Right renal pelvis (tissue), 4 donors: ENCODE measurements at regions not wholly inside any gene's neighbourhood (a gene's known extent, or its start where the extent isn't known, plus 50 kb on each side); places are given as distances from the start of the nearest gene placed in this dataset.

Source experiments
- DNase-seq, 4 donors: peaks; one replicate each; pipeline ENCODE4 v3.0.0-alpha.2; 2013; ENCODE audit warnings: low read depth in 4 of 4, low spot score in 3 of 4, missing footprints in 1 of 4

- no peak for DNase-seq
Observed at GRCh38 chr9:80957801-80958200, 731.5 kb downstream of the TLE1 start.

GRCh38 chr9:80954521-80954920 is 734.8 kb downstream of the TLE1 start:
- DNase-seq = no peak

DNA sequence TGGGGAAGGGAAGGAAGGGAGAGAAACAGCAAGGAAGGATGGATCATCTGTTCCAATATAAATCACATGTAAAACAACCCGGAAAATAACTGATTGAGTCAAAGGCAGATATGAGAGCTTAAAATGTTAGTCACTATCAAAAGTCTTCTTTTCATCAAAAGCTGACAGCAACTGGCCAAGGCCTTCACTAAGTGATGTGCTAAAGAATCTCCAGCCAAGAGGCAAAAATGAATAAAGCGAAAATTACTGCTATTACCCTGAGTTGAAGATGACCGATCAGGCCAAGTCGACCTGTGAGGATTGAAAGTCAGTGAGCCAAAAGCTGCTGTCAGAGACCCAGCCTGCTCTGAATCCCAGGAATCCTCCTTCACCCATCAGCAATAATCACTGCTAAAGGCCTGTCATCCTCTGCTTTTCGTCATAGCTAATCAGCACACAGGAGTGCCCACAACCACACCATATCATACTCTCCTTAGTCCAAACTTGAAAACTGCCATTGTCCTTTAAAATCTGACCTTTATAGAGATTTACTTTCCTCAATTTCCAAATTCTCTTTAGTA is 736.9 kb downstream of the TLE1 start:
- DNase-seq = no peak

DNA sequence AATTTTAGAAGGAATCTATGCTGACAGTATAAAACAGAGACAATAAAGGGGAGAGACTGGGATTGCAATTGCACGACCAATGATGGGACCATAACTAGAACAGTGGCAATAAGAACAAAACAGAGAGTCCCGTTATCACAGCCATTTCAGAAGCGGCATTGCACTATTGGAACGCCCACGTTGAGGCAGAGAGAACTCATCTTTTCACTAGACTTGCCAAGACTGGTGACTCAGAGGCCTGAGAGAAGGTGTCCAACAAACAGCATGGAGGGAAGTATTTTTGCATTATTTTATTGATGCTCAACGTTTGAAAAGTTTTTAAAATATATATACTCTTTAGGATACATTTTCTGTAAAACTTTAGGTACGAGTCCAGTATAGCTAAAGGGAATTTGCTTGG is 737.7 kb downstream of the TLE1 start:
- no peak for DNase-seq

- DNase-seq = no peak
Observed at GRCh38 chr9:80948876-80949275, 740.5 kb downstream of the TLE1 start.

DNA sequence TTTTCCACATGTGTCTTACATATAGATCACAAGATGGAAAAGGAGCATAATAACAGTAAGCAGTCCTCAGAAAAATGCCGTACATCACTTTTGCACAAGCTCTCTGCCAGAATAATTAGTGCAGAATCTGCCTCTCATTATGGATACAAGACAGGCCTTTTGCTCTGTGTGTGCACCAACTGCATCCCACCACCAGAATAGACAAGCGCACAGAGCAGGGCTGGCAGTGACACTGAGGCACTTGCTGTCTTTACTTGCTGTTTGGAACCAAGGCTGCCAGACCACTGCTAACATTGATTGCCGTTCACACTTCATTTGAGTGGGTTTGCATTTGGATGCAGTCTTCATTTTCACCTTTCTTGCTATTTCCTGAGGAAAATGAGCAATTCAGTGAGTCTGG is 741.3 kb downstream of the TLE1 start:
- no peak for DNase-seq

DNA sequence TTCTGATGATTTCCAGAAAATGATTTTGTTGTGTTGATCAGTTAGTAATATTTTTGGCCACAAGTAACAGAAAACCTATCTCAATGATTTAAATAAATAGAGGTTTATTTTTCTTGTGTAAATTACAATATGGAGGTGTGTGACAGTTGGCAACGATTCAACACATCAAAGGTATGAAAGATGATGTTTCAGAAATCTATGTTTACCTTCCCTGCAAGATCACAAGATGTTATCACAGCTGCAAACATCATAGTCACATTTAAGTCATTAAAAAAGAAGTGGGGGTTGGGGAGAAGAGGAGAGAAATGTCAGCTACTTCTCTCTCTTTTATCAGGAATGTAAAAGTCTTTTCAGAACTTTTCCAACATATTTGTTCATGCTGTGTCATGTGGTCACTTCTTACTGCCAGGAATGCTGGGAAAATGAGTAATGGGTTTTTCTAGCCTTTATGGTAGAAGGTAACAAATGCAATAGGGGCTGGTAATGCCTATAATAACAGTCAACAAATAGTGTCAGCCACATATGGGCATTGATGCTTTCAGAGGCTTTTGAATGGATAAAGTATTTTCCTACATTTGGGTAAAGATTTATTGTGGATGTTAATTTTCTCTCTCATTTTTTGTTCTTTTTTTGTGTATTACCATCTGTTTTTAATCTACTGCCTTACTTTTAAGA is 742.7 kb downstream of the TLE1 start:
- DNase-seq = no peak

- no peak for DNase-seq
Observed at GRCh38 chr9:80945436-80945835, 743.9 kb downstream of the TLE1 start.

- DNase-seq = no peak
Observed at GRCh38 chr9:80937645-80938044, 751.7 kb downstream of the TLE1 start.

GRCh38 chr9:80934095-80934494 is 755.3 kb downstream of the TLE1 start:
- no peak for DNase-seq

GRCh38 chr9:80932947-80933780 is 756.2 kb downstream of the TLE1 start:
- DNase-seq = no peak

GRCh38 chr9:80932181-80932580 is 757.2 kb downstream of the TLE1 start:
- DNase-seq = no peak

- no peak for DNase-seq
Observed at GRCh38 chr9:80931163-80931562, 758.2 kb downstream of the TLE1 start.

GRCh38 chr9:80928697-80929096 is 760.6 kb downstream of the TLE1 start:
- no peak for DNase-seq

DNA sequence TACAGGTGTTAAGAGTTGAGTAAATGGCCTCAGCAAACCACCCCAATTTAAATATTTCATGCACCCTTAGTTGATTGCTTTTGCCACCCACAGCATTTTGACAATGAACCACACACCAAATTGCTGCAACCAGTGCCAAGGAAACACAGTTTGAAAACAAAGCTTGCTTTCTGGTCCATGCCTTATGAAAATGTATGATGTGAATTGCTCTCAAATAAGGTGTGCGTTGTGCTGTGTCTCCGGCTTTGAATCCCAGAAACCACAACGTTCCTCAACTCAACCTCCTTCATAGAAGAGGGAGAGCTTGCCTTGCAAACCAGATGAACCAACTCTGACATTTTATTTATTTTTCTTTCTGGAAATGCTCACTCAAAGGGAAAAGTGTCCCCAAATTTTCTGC is 762.7 kb downstream of the TLE1 start:
- no peak for DNase-seq

DNA sequence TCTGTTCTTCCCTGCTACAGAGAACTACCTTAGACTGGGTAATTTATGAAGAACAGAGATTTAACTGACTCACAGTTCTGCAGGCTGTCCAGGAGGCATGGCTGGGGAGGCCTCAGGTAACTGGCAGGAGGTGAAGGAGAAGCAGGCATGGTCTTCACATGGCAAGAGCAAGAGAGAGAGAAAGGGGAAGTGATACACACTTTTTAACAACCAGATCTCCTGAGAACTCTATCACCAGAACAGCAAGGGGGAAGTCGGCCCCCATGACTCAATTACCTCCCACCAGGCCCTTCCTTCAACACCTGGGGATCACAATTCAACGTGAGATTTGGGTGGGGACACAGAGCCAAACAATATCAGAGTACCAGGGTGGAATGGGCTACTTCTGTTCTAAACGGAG is 766.8 kb downstream of the TLE1 start:
- no peak for DNase-seq

- DNase-seq = no peak
Observed at GRCh38 chr9:80906728-80907127, 782.6 kb downstream of the TLE1 start.

- DNase-seq = no peak
Observed at GRCh38 chr9:80899208-80899607, 790.1 kb downstream of the TLE1 start.

GRCh38 chr9:80893190-80893589 is 796.2 kb downstream of the TLE1 start:
- no peak for DNase-seq

DNA sequence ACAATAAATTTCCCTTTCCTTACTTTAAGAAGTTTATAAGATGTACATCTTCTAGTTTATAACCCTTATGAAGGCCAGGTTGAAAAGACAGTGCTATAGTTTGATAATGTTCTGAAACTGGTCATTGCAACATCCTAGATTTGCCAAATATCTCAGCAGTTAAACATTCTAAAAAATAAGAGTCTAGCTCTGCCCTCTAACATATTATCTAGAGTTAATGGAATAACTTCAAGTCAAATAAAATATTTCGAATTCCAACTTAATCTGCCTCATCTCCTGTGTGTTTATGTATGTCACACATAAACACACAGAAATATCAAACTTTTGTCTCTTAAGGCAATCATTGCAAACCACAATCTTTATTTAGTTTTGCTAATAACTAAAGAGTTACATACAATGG is 796.6 kb downstream of the TLE1 start:
- DNase-seq = no peak

DNA sequence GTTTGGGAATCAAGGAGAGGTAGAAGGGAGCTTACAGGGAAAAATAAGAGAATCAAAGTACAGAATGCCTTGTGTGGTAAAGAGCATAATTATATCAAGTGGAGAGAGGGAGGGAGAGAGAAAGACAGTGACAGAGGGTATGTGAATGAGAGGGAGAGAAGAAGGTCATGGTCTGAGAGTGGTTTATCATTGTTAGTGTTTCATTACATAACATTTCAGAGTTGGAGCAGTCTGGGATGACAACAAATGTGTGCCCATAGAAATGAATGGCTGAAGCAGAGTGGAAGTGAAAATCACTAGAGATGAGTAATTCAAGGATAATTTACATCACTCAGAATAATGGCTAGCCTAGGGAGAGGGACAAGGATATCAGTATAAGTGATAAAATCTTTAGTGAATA is 799.2 kb downstream of the TLE1 start:
- DNase-seq = no peak

DNA sequence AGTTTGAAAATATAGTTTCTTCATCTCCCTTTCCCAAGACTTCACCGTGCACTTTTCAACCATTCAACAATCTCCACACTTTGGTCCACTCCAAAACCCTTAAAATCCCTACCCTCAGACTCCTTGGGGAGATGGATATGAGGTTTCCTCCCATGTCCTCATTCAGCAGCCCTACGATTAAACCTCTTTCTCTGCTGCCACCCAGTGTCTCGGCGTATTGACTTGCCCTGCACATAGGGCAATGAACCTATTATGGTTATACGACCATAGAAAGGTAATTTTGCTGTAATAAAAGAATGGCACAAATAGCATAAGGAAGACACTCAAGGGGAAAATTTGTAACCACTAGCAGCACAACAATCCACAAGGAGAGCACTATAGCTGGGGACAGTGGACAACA is 803.5 kb downstream of the TLE1 start:
- DNase-seq = no peak
